ENCODE measurements at regions not wholly inside any gene's neighbourhood (a gene's known extent, or its start where the extent isn't known, plus 50 kb on each side); places are given as distances from the start of the nearest gene placed in this dataset.

- WGBS = 68% methylated on average over 17 of the region's 17 CpGs
- peaks cover 0 to 12% (median 2%) of the 10 kb centered on the region in 4 donors for H3K9me3 ChIP-seq (ENCODE audit: control insufficient read depth in 4 of 4, low read length in 3 of 4)
- no peaks in the 10 kb centered on the region for H3K36me3 ChIP-seq (ENCODE audit: control insufficient read depth in 4 of 4, insufficient read depth in 3 of 4, low read depth in 1 of 4, low read length in 3 of 4)
- H3K4me3 ChIP-seq (ENCODE audit: low read depth in 1 of 3, low read length in 3 of 3) = no peak overlapping the region
- no peaks in the 10 kb centered on the region for H3K4me1 ChIP-seq (ENCODE audit: control insufficient read depth in 4 of 4, insufficient read depth in 4 of 4, low read length in 3 of 4)
- DNase-seq (ENCODE audit: low spot score) = no peak
- no peak overlapping the region for H3K27ac ChIP-seq (ENCODE audit: low read depth in 1 of 2, low read length in 2 of 2)
- TF ChIP-seq, protein P1, sequence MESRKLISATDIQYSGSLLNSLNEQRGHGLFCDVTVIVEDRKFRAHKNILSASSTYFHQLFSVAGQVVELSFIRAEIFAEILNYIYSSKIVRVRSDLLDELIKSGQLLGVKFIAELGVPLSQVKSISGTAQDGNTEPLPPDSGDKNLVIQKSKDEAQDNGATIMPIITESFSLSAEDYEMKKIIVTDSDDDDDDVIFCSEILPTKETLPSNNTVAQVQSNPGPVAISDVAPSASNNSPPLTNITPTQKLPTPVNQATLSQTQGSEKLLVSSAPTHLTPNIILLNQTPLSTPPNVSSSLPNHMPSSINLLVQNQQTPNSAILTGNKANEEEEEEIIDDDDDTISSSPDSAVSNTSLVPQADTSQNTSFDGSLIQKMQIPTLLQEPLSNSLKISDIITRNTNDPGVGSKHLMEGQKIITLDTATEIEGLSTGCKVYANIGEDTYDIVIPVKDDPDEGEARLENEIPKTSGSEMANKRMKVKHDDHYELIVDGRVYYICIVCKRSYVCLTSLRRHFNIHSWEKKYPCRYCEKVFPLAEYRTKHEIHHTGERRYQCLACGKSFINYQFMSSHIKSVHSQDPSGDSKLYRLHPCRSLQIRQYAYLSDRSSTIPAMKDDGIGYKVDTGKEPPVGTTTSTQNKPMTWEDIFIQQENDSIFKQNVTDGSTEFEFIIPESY (IDR thresholded peaks at IDR 0.05) = no peak
- H3K27me3 ChIP-seq (ENCODE audit: control insufficient read depth in 4 of 4, insufficient read depth in 4 of 4, low read length in 3 of 4) = no peaks in the 10 kb centered on the region
- H3K9ac ChIP-seq (ENCODE audit: low read depth in 1 of 2, low read length in 2 of 2) = no peak overlapping the region
Observed at GRCh38 chr12:34390171-34390841, 368.0 kb downstream of the ALG10 start.

- DNase-seq (ENCODE audit: low spot score) = no peak
- Histone ChIP-seq H3K9me3 (ENCODE audit: control insufficient read depth in 4 of 4, low read length in 3 of 4) (peaks cover 0 to 9% (median 3%) of the 10 kb centered on the region in 4 donors), H3K9ac (ENCODE audit: low read depth in 1 of 2, low read length in 2 of 2) (no peak overlapping the region), H3K27ac (ENCODE audit: low read depth in 1 of 2, low read length in 2 of 2) (no peak overlapping the region), H3K36me3 (ENCODE audit: control insufficient read depth in 4 of 4, insufficient read depth in 3 of 4, low read depth in 1 of 4, low read length in 3 of 4) (no peaks in the 10 kb centered on the region), H3K27me3 (ENCODE audit: control insufficient read depth in 4 of 4, insufficient read depth in 4 of 4, low read length in 3 of 4) (no peaks in the 10 kb centered on the region), H3K4me1 (ENCODE audit: control insufficient read depth in 4 of 4, insufficient read depth in 4 of 4, low read length in 3 of 4) (no peaks in the 10 kb centered on the region), H3K4me3 (ENCODE audit: low read depth in 1 of 3, low read length in 3 of 3) (no peak overlapping the region)
- 68% methylated on average over 24 of the region's 24 CpGs for WGBS
- TF ChIP-seq GABPA (IDR thresholded peaks at IDR 0.05 in 1 of 2, conservative IDR thresholded peaks at IDR 0.05 in 1 of 2) = no peak
- no peak for TF ChIP-seq RXRA (IDR thresholded peaks at IDR 0.05)
- no peak for TF ChIP-seq NR2F2 (IDR thresholded peaks at IDR 0.05)
- no peak for TF ChIP-seq FOXA1 (IDR thresholded peaks at IDR 0.05)
- TF ChIP-seq, protein P1 (IDR thresholded peaks at IDR 0.05) = no peak
- TF ChIP-seq SP1 (IDR thresholded peaks at IDR 0.05) = no peak
- no peak for TF ChIP-seq HNF4G (IDR thresholded peaks at IDR 0.05)
- no peak for TF ChIP-seq JUND (IDR thresholded peaks at IDR 0.05)
- TF ChIP-seq MAX (IDR thresholded peaks at IDR 0.05) = no peak
- TF ChIP-seq FOXA2 (IDR thresholded peaks at IDR 0.05) = no peak
- no peak for TF ChIP-seq EGR1 (IDR thresholded peaks at IDR 0.05; ENCODE audit: low read depth in 2 of 2)
- no peak for TF ChIP-seq YY1 (IDR thresholded peaks at IDR 0.05)
- TF ChIP-seq RAD21 (IDR thresholded peaks at IDR 0.05) = no peak
- TF ChIP-seq TAF1 (conservative IDR thresholded peaks at IDR 0.05) = no peak
- no peak for TF ChIP-seq REST (IDR thresholded peaks at IDR 0.05)
- TF ChIP-seq, protein P2, sequence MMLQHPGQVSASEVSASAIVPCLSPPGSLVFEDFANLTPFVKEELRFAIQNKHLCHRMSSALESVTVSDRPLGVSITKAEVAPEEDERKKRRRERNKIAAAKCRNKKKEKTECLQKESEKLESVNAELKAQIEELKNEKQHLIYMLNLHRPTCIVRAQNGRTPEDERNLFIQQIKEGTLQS (IDR thresholded peaks at IDR 0.05) = no peak
- TF ChIP-seq, protein P3, sequence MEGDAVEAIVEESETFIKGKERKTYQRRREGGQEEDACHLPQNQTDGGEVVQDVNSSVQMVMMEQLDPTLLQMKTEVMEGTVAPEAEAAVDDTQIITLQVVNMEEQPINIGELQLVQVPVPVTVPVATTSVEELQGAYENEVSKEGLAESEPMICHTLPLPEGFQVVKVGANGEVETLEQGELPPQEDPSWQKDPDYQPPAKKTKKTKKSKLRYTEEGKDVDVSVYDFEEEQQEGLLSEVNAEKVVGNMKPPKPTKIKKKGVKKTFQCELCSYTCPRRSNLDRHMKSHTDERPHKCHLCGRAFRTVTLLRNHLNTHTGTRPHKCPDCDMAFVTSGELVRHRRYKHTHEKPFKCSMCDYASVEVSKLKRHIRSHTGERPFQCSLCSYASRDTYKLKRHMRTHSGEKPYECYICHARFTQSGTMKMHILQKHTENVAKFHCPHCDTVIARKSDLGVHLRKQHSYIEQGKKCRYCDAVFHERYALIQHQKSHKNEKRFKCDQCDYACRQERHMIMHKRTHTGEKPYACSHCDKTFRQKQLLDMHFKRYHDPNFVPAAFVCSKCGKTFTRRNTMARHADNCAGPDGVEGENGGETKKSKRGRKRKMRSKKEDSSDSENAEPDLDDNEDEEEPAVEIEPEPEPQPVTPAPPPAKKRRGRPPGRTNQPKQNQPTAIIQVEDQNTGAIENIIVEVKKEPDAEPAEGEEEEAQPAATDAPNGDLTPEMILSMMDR (IDR thresholded peaks at IDR 0.05; ENCODE audit: low read depth, low read length, missing input control) = no peak
- no peak for TF ChIP-seq HNF4A (conservative IDR thresholded peaks at IDR 0.05)
Observed at GRCh38 chr12:34390846-34391700, 368.8 kb downstream of the ALG10 start.
